ENCODE measurements at regions not wholly inside any gene's neighbourhood (a gene's known extent, or its start where the extent isn't known, plus 50 kb on each side); places are given as distances from the start of the nearest gene placed in this dataset.

- Histone ChIP-seq H3K4me1 (ENCODE audit: control insufficient read depth in 5 of 5, insufficient read depth in 5 of 5, low read length in 5 of 5) (peaks cover 0 to 14% (median 10%) of the 10 kb centered on the region in 5 donors), H3K4me3 (ENCODE audit: low read depth in 1 of 5, low read length in 5 of 5) (no peak overlapping the region), H3K27me3 (ENCODE audit: control insufficient read depth in 5 of 5, insufficient read depth in 4 of 5, low read length in 5 of 5) (no peaks in the 10 kb centered on the region), H3K9me3 (ENCODE audit: control insufficient read depth in 5 of 5, low read length in 5 of 5) (no peaks in the 10 kb centered on the region), H3K36me3 (ENCODE audit: control insufficient read depth in 5 of 5, insufficient read depth in 5 of 5, low read length in 5 of 5) (no peaks in the 10 kb centered on the region), H3K9ac (ENCODE audit: low read length in 5 of 5) (no peak overlapping the region), H3K27ac (ENCODE audit: low read depth, low read length) (no peak overlapping the region)
These were observed 314.4 kb upstream of the ZEB2 start for GRCh38 chr2:144834363-144834762.

- Histone ChIP-seq H3K9me3 (ENCODE audit: control insufficient read depth in 5 of 5, low read length in 5 of 5) (no peaks in the 10 kb centered on the region), H3K4me1 (ENCODE audit: control insufficient read depth in 5 of 5, insufficient read depth in 5 of 5, low read length in 5 of 5) (peaks cover 0 to 14% (median 10%) of the 10 kb centered on the region in 5 donors), H3K27ac (ENCODE audit: low read depth, low read length) (no peak overlapping the region), H3K9ac (ENCODE audit: low read length in 5 of 5) (no peak overlapping the region), H3K27me3 (ENCODE audit: control insufficient read depth in 5 of 5, insufficient read depth in 4 of 5, low read length in 5 of 5) (no peaks in the 10 kb centered on the region), H3K4me3 (ENCODE audit: low read depth in 1 of 5, low read length in 5 of 5) (no peak overlapping the region), H3K36me3 (ENCODE audit: control insufficient read depth in 5 of 5, insufficient read depth in 5 of 5, low read length in 5 of 5) (no peaks in the 10 kb centered on the region)
These were observed 313.2 kb upstream of the ZEB2 start for GRCh38 chr2:144833075-144833637.

- H3K27ac ChIP-seq (ENCODE audit: low read depth, low read length): no peak overlapping the region
- H3K4me3 ChIP-seq (ENCODE audit: low read depth in 1 of 5, low read length in 5 of 5): no peak overlapping the region
- peaks cover 0 to 14% (median 9%) of the 10 kb centered on the region in 5 donors for H3K4me1 ChIP-seq (ENCODE audit: control insufficient read depth in 5 of 5, insufficient read depth in 5 of 5, low read length in 5 of 5)
- no peaks in the 10 kb centered on the region for H3K36me3 ChIP-seq (ENCODE audit: control insufficient read depth in 5 of 5, insufficient read depth in 5 of 5, low read length in 5 of 5)
- no peaks in the 10 kb centered on the region for H3K27me3 ChIP-seq (ENCODE audit: control insufficient read depth in 5 of 5, insufficient read depth in 4 of 5, low read length in 5 of 5)
- no peak overlapping the region for H3K9ac ChIP-seq (ENCODE audit: low read length in 5 of 5)
- no peaks in the 10 kb centered on the region for H3K9me3 ChIP-seq (ENCODE audit: control insufficient read depth in 5 of 5, low read length in 5 of 5)
These were observed 312.1 kb upstream of the ZEB2 start for GRCh38 chr2:144832048-144832447.

- Histone ChIP-seq H3K4me3 (ENCODE audit: low read depth in 1 of 5, low read length in 5 of 5) (no peak overlapping the region), H3K27me3 (ENCODE audit: control insufficient read depth in 5 of 5, insufficient read depth in 4 of 5, low read length in 5 of 5) (no peaks in the 10 kb centered on the region), H3K9ac (ENCODE audit: low read length in 5 of 5) (no peak overlapping the region), H3K9me3 (ENCODE audit: control insufficient read depth in 5 of 5, low read length in 5 of 5) (no peaks in the 10 kb centered on the region), H3K36me3 (ENCODE audit: control insufficient read depth in 5 of 5, insufficient read depth in 5 of 5, low read length in 5 of 5) (no peaks in the 10 kb centered on the region), H3K4me1 (ENCODE audit: control insufficient read depth in 5 of 5, insufficient read depth in 5 of 5, low read length in 5 of 5) (peaks cover 0 to 6% (median 6%) of the 10 kb centered on the region in 5 donors), H3K27ac (ENCODE audit: low read depth, low read length) (no peak overlapping the region)
These were observed 310.6 kb upstream of the ZEB2 start for GRCh38 chr2:144830543-144830942.

- H3K4me1 ChIP-seq (ENCODE audit: control insufficient read depth in 5 of 5, insufficient read depth in 5 of 5, low read length in 5 of 5): no peaks in the 10 kb centered on the region
- H3K27me3 ChIP-seq (ENCODE audit: control insufficient read depth in 5 of 5, insufficient read depth in 4 of 5, low read length in 5 of 5): no peaks in the 10 kb centered on the region
- no peaks in the 10 kb centered on the region for H3K36me3 ChIP-seq (ENCODE audit: control insufficient read depth in 5 of 5, insufficient read depth in 5 of 5, low read length in 5 of 5)
- no peak overlapping the region for H3K27ac ChIP-seq (ENCODE audit: low read depth, low read length)
- H3K4me3 ChIP-seq (ENCODE audit: low read depth in 1 of 5, low read length in 5 of 5): no peak overlapping the region
- H3K9ac ChIP-seq (ENCODE audit: low read length in 5 of 5): no peak overlapping the region
- no peaks in the 10 kb centered on the region for H3K9me3 ChIP-seq (ENCODE audit: control insufficient read depth in 5 of 5, low read length in 5 of 5)
These were observed 307.5 kb upstream of the ZEB2 start for GRCh38 chr2:144827404-144827803.

- no peak overlapping the region for H3K27ac ChIP-seq (ENCODE audit: low read depth, low read length)
These were observed 306.2 kb upstream of the ZEB2 start for GRCh38 chr2:144826105-144826504.

GRCh38 chr2:144825331-144826020, 305.6 kb upstream of the ZEB2 start:
- Histone ChIP-seq H3K4me1 (ENCODE audit: control insufficient read depth in 5 of 5, insufficient read depth in 5 of 5, low read length in 5 of 5) (no peaks in the 10 kb centered on the region), H3K9me3 (ENCODE audit: control insufficient read depth in 5 of 5, low read length in 5 of 5) (peaks cover 0 to 5% (median 0%) of the 10 kb centered on the region in 5 donors), H3K4me3 (ENCODE audit: low read depth in 1 of 5, low read length in 5 of 5) (no peak overlapping the region), H3K9ac (ENCODE audit: low read length in 5 of 5) (no peak overlapping the region), H3K36me3 (ENCODE audit: control insufficient read depth in 5 of 5, insufficient read depth in 5 of 5, low read length in 5 of 5) (no peaks in the 10 kb centered on the region), H3K27ac (ENCODE audit: low read depth, low read length) (no peak overlapping the region), H3K27me3 (ENCODE audit: control insufficient read depth in 5 of 5, insufficient read depth in 4 of 5, low read length in 5 of 5) (no peaks in the 10 kb centered on the region)

More at GRCh38 chr2:144826105-144826504, 306.2 kb upstream of the ZEB2 start:
- Histone ChIP-seq H3K4me3 (ENCODE audit: low read depth in 1 of 5, low read length in 5 of 5) (no peak overlapping the region), H3K4me1 (ENCODE audit: control insufficient read depth in 5 of 5, insufficient read depth in 5 of 5, low read length in 5 of 5) (no peaks in the 10 kb centered on the region), H3K36me3 (ENCODE audit: control insufficient read depth in 5 of 5, insufficient read depth in 5 of 5, low read length in 5 of 5) (no peaks in the 10 kb centered on the region), H3K9ac (ENCODE audit: low read length in 5 of 5) (no peak overlapping the region), H3K9me3 (ENCODE audit: control insufficient read depth in 5 of 5, low read length in 5 of 5) (no peaks in the 10 kb centered on the region), H3K27me3 (ENCODE audit: control insufficient read depth in 5 of 5, insufficient read depth in 4 of 5, low read length in 5 of 5) (no peaks in the 10 kb centered on the region)

- Histone ChIP-seq H3K27me3 (ENCODE audit: control insufficient read depth in 5 of 5, insufficient read depth in 4 of 5, low read length in 5 of 5) (no peaks in the 10 kb centered on the region), H3K4me1 (ENCODE audit: control insufficient read depth in 5 of 5, insufficient read depth in 5 of 5, low read length in 5 of 5) (no peaks in the 10 kb centered on the region), H3K9me3 (ENCODE audit: control insufficient read depth in 5 of 5, low read length in 5 of 5) (peaks cover 0 to 7% (median 0%) of the 10 kb centered on the region in 5 donors), H3K9ac (ENCODE audit: low read length in 5 of 5) (no peak overlapping the region), H3K4me3 (ENCODE audit: low read depth in 1 of 5, low read length in 5 of 5) (no peak overlapping the region), H3K36me3 (ENCODE audit: control insufficient read depth in 5 of 5, insufficient read depth in 5 of 5, low read length in 5 of 5) (no peaks in the 10 kb centered on the region), H3K27ac (ENCODE audit: low read depth, low read length) (no peak overlapping the region)
These were observed 304.6 kb upstream of the ZEB2 start for GRCh38 chr2:144824306-144825080.

GRCh38 chr2:144822966-144823365, 303.0 kb upstream of the ZEB2 start:
- H3K4me1 ChIP-seq (ENCODE audit: control insufficient read depth in 5 of 5, insufficient read depth in 5 of 5, low read length in 5 of 5): no peaks in the 10 kb centered on the region
- H3K27ac ChIP-seq (ENCODE audit: low read depth, low read length): no peak overlapping the region
- peaks cover 0 to 7% (median 0%) of the 10 kb centered on the region in 5 donors for H3K9me3 ChIP-seq (ENCODE audit: control insufficient read depth in 5 of 5, low read length in 5 of 5)
- no peak overlapping the region for H3K9ac ChIP-seq (ENCODE audit: low read length in 5 of 5)
- H3K27me3 ChIP-seq (ENCODE audit: control insufficient read depth in 5 of 5, insufficient read depth in 4 of 5, low read length in 5 of 5): no peaks in the 10 kb centered on the region
- H3K36me3 ChIP-seq (ENCODE audit: control insufficient read depth in 5 of 5, insufficient read depth in 5 of 5, low read length in 5 of 5): no peaks in the 10 kb centered on the region
- H3K4me3 ChIP-seq (ENCODE audit: low read depth in 1 of 5, low read length in 5 of 5): no peak overlapping the region

GRCh38 chr2:144812288-144812687, 292.4 kb upstream of the ZEB2 start:
- Histone ChIP-seq H3K27me3 (ENCODE audit: control insufficient read depth in 5 of 5, insufficient read depth in 4 of 5, low read length in 5 of 5) (no peaks in the 10 kb centered on the region), H3K9me3 (ENCODE audit: control insufficient read depth in 5 of 5, low read length in 5 of 5) (no peaks in the 10 kb centered on the region), H3K4me3 (ENCODE audit: low read depth in 1 of 5, low read length in 5 of 5) (no peak overlapping the region), H3K9ac (ENCODE audit: low read length in 5 of 5) (no peak overlapping the region), H3K4me1 (ENCODE audit: control insufficient read depth in 5 of 5, insufficient read depth in 5 of 5, low read length in 5 of 5) (no peaks in the 10 kb centered on the region), H3K27ac (ENCODE audit: low read depth, low read length) (no peak overlapping the region), H3K36me3 (ENCODE audit: control insufficient read depth in 5 of 5, insufficient read depth in 5 of 5, low read length in 5 of 5) (no peaks in the 10 kb centered on the region)
